Neural cell (in vitro differentiated cells): ENCODE measurements at regions not wholly inside any gene's neighbourhood (a gene's known extent, or its start where the extent isn't known, plus 50 kb on each side); places are given as distances from the start of the nearest gene placed in this dataset.

Experiments used
- EP300 ChIP-seq: fragments of 450-650 bp; conservative IDR thresholded peaks from 2 replicates; pipeline ENCODE4 v1.6.1; 2014; ENCODE audit warnings: antibody characterized with exemption, mild to moderate bottlenecking, moderate library complexity; ENCODE audit not compliant: poor library complexity, severe bottlenecking
- EZH2 ChIP-seq: fragments of 200-600, 300-800 bp; shearing (Covaris generic), sonication (generic); IDR thresholded peaks from 2 replicates; pipeline ENCODE4 v1.6.1; 2014; ENCODE audit warnings: antibody characterized with exemption, low read length, borderline replicate concordance, mild to moderate bottlenecking; ENCODE audit not compliant: insufficient read depth, poor library complexity, severe bottlenecking
- MXI1 ChIP-seq: fragments of 450-650 bp; conservative IDR thresholded peaks from 2 replicates; pipeline ENCODE4 v1.6.1; 2014; ENCODE audit warnings: antibody characterized with exemption, mild to moderate bottlenecking; ENCODE audit not compliant: poor library complexity, severe bottlenecking
- POLR2AphosphoS5 ChIP-seq: IDR thresholded peaks from 2 replicates; pipeline ENCODE4 v1.6.1; 2012
- RAD21 ChIP-seq: fragments of 450-650 bp; conservative IDR thresholded peaks from 2 replicates; pipeline ENCODE4 v1.6.1; 2014; ENCODE audit warnings: antibody characterized with exemption, mild to moderate bottlenecking, moderate library complexity
- TAF1 ChIP-seq: IDR thresholded peaks from 2 replicates; pipeline ENCODE4 v1.6.1; 2012; ENCODE audit warnings: low read depth
- TF ChIP-seq, protein P1 (sequence below): fragments of 450-650 bp; IDR thresholded peaks from 2 replicates; pipeline ENCODE4 v1.5.1; 2014; ENCODE audit warnings: antibody characterized with exemption, mild to moderate bottlenecking, moderate library complexity; ENCODE audit not compliant: poor library complexity, severe bottlenecking
- TF ChIP-seq, protein P2 (sequence below): IDR thresholded peaks from 2 replicates; pipeline ENCODE4 v1.6.1; 2012; ENCODE audit warnings: borderline replicate concordance

DNA sequence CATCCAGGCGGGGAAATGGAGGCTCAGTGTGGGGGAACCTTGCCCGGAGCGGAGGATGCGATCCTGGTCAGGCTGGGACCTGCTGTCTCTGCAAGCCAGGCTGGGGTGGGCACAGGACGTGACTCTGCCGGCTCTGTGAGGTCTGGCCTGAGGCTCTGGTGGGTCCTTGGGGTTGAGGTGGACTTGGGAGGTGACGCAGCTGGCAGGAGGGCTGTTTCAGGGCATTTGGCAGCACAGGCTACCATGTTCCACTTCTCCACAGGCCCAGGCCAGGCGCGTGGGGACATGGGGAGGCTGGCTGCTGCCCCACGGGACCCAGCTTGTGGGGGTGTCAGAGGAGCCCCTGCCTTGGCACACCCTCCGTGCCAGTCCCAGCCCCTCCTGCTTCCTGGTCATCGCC, 1199.7 kb downstream of the BRD1 start:
- TF ChIP-seq, protein P1, sequence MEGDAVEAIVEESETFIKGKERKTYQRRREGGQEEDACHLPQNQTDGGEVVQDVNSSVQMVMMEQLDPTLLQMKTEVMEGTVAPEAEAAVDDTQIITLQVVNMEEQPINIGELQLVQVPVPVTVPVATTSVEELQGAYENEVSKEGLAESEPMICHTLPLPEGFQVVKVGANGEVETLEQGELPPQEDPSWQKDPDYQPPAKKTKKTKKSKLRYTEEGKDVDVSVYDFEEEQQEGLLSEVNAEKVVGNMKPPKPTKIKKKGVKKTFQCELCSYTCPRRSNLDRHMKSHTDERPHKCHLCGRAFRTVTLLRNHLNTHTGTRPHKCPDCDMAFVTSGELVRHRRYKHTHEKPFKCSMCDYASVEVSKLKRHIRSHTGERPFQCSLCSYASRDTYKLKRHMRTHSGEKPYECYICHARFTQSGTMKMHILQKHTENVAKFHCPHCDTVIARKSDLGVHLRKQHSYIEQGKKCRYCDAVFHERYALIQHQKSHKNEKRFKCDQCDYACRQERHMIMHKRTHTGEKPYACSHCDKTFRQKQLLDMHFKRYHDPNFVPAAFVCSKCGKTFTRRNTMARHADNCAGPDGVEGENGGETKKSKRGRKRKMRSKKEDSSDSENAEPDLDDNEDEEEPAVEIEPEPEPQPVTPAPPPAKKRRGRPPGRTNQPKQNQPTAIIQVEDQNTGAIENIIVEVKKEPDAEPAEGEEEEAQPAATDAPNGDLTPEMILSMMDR, result no peak
- TF ChIP-seq EP300, result no peak
- no peak for TF ChIP-seq MXI1
- TF ChIP-seq, protein P2, sequence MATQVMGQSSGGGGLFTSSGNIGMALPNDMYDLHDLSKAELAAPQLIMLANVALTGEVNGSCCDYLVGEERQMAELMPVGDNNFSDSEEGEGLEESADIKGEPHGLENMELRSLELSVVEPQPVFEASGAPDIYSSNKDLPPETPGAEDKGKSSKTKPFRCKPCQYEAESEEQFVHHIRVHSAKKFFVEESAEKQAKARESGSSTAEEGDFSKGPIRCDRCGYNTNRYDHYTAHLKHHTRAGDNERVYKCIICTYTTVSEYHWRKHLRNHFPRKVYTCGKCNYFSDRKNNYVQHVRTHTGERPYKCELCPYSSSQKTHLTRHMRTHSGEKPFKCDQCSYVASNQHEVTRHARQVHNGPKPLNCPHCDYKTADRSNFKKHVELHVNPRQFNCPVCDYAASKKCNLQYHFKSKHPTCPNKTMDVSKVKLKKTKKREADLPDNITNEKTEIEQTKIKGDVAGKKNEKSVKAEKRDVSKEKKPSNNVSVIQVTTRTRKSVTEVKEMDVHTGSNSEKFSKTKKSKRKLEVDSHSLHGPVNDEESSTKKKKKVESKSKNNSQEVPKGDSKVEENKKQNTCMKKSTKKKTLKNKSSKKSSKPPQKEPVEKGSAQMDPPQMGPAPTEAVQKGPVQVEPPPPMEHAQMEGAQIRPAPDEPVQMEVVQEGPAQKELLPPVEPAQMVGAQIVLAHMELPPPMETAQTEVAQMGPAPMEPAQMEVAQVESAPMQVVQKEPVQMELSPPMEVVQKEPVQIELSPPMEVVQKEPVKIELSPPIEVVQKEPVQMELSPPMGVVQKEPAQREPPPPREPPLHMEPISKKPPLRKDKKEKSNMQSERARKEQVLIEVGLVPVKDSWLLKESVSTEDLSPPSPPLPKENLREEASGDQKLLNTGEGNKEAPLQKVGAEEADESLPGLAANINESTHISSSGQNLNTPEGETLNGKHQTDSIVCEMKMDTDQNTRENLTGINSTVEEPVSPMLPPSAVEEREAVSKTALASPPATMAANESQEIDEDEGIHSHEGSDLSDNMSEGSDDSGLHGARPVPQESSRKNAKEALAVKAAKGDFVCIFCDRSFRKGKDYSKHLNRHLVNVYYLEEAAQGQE, result no peak
- TF ChIP-seq RAD21, result no peak
- TF ChIP-seq EZH2, result no peak
- TF ChIP-seq TAF1, result no peak
- TF ChIP-seq POLR2AphosphoS5, result no peak
